Non-pigmented ciliary epithelial cell (primary cell): ENCODE measurements at regions not wholly inside any gene's neighbourhood (a gene's known extent, or its start where the extent isn't known, plus 50 kb on each side); places are given as distances from the start of the nearest gene placed in this dataset.
"Not testable (repeated sequence)": the region's sequence is repeated elsewhere in the genome, so short reads cannot be mapped to it uniquely, and the experiment has no call there.

Source experiments
- DNase-seq: peaks from one replicate; pipeline ENCODE4 v3.0.0-alpha.2; 2010; ENCODE audit warnings: low read depth

GRCh38 chr4:129682586-129682985 is 586.6 kb downstream of the C4orf33 start:
- no peak for DNase-seq

GRCh38 chr4:129707949-129708348 is 612.0 kb downstream of the C4orf33 start:
- no peak for DNase-seq

- no peak for DNase-seq
Measured at GRCh38 chr4:129708784-129709183, 612.8 kb downstream of the C4orf33 start.

- no peak for DNase-seq
Measured at GRCh38 chr4:129738175-129738574, 642.2 kb downstream of the C4orf33 start.

GRCh38 chr4:129747756-129748155 is 651.8 kb downstream of the C4orf33 start:
- no peak for DNase-seq

- DNase-seq = no peak
Measured at GRCh38 chr4:129748991-129749390, 653.0 kb downstream of the C4orf33 start.

GRCh38 chr4:129751646-129752045 is 655.7 kb downstream of the C4orf33 start:
- no peak for DNase-seq

- no peak for DNase-seq
Measured at GRCh38 chr4:129783596-129783995, 687.6 kb downstream of the C4orf33 start.

- no peak for DNase-seq
Measured at GRCh38 chr4:129788486-129788885, 692.5 kb downstream of the C4orf33 start.

GRCh38 chr4:129804461-129804981 is 708.6 kb downstream of the C4orf33 start:
- no peak for DNase-seq

- no peak for DNase-seq
Measured at GRCh38 chr4:129806986-129807385, 711.0 kb downstream of the C4orf33 start.

- DNase-seq = no peak
Measured at GRCh38 chr4:129808242-129808641, 712.3 kb downstream of the C4orf33 start.

GRCh38 chr4:129821073-129821472 is 725.1 kb downstream of the C4orf33 start:
- DNase-seq = no peak

- DNase-seq = no peak
Measured at GRCh38 chr4:129821963-129822362, 726.0 kb downstream of the C4orf33 start.

- peak; percentile 59 for DNase-seq
Measured at GRCh38 chr4:129822701-129823100, 726.7 kb downstream of the C4orf33 start.

- no peak for DNase-seq
Measured at GRCh38 chr4:129823105-129823504, 727.2 kb downstream of the C4orf33 start.

GRCh38 chr4:129829373-129829772 is 733.4 kb downstream of the C4orf33 start:
- DNase-seq = no peak

- no peak for DNase-seq
Measured at GRCh38 chr4:129839687-129840086, 743.7 kb downstream of the C4orf33 start.

- DNase-seq = no peak
Measured at GRCh38 chr4:129842096-129842495, 746.1 kb downstream of the C4orf33 start.

GRCh38 chr4:129852434-129852833 is 756.5 kb downstream of the C4orf33 start:
- DNase-seq = no peak

- DNase-seq = not testable (repeated sequence)
Measured at GRCh38 chr4:129853685-129854467, 757.9 kb downstream of the C4orf33 start.

- no peak for DNase-seq
Measured at GRCh38 chr4:129862461-129862860, 766.5 kb downstream of the C4orf33 start.

- no peak for DNase-seq
Measured at GRCh38 chr4:129863206-129863605, 767.3 kb downstream of the C4orf33 start.

GRCh38 chr4:129883996-129884395 is 788.0 kb downstream of the C4orf33 start:
- DNase-seq = no peak
